GM21786 (cell line): ENCODE measurements at regions not wholly inside any gene's neighbourhood (a gene's known extent, or its start where the extent isn't known, plus 50 kb on each side); places are given as distances from the start of the nearest gene placed in this dataset.

Source experiments
- ATAC-seq: cut with Tn5 transposase; IDR thresholded peaks from one replicate; pipeline ENCODE4 v1.9.1; 2021; ENCODE audit not compliant: unreplicated experiment

DNA sequence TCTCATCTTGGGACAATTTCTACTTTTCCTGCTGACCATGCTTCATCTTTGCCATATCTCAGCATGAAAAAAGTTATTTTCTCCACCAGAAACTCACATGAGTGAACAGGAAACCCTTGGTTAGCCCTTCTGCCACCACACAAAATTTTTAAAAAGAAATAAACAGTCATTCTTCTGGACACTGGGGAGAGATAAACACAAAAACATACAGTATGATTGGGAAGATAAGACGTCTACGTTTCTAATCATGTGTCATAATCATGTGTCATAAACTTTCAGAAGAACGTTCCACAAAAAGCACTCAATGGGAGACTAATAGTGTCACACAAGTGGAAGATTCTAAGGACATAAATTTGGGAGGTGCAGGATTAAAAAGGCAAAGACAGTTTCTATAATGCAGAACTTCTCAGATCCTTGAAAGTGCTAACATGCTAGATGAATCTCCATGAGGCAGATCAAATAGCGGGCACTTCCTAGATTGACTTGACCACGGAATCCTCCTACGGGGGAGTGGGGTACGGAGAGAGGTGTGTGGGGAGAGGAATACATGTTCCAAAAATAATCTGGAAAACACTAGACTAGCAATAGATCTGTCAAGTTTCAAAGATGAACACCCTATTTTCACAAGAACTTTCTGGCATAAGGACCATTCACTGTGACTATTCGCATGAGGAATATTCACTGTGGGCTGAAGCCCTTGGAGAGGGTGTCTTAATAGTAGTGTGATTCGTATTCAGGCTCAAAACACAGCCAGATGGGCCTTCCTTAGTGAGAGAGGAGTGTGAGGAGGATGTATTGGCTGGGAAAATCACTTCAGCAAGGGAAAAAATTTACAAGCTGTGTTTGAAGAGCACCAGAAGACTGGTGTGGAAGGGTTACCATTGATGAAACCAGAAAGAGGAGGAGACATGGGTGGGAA, 206.7 kb downstream of the SETD4 start:
- no peak for ATAC-seq

DNA sequence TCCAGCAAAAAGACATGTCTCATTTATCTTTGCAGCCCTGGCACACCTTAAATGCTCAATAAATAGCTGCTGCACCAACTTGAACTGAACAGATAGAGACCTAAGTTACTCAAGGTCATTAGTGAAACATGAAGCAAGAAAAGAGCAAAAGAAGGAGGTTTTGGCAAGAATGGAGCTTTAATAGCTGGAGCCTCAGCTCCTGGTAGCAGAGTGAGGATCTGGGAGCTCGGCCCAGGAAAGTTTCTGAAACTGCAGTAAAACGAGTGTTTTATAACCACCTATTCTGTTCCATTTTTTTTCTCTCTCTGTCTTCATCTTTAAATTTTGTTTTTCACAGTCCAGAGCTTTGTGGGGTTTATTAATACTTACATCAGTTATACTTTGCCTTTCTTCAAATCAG, 207.5 kb downstream of the SETD4 start:
- ATAC-seq = no peak

DNA sequence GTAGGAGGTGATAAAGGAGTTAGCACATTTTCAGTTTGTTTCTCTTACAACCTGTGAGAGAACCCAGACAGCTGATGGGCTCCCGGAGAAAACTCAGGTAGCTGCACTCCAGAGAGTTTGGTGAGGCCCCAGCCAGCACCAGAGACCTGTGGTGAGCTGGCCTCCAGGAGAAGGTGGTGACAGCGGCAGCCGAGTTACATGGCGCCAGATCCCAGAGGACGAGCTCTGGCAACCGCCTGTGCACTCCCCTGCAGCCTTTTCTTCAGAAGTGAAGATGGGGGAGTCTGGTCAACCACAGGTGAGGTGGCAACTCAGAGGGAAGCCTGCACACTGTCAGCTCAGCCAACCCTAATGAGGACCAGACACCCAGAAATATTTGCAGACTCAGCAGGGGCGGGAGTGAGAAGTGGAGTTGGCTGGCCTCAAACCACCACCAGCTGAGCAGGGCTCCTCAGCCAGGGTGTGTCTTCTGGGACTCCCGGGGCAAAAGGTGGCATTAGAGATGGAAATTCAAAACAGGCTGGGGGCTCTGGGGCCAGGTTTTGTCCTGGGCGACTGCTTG, 209.7 kb downstream of the SETD4 start:
- no peak for ATAC-seq

DNA sequence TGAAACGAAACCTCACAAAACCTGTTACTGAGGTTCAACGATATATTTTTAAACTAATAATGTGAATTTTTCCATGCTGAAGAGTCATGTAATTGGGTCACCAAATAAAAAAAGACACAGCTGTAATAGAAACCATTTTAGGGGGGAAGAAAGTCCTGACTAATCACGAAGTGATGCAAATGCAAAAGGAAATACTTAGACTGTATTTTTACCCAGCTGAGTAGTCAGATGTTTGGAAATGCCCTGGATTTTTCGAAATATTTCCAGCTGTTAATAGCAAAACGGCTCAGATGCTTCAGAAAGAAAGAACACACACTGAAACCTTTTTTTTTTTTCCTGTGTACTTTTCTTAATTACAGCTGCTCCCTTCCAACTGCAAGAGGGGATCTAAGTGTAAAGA, 210.3 kb downstream of the SETD4 start:
- no peak for ATAC-seq

DNA sequence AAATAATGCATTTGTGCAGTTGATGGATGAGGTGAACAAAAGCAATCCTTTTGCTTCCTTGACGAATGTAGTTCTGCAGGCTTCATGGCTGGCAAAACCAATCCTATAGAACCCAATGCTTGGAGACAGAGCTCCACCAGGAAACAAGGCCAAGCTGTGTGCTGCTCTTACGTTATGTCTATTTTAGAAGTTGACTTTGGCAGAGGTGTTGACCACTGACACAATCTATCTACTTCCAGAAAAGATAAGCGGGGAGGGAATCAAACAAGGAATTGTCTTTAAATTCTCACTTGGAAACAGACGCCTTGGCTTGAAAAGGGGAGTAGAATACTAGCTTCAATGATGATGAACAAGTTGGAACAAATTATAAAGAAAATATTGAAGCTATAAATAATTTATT, 211.2 kb downstream of the SETD4 start:
- no peak for ATAC-seq

DNA sequence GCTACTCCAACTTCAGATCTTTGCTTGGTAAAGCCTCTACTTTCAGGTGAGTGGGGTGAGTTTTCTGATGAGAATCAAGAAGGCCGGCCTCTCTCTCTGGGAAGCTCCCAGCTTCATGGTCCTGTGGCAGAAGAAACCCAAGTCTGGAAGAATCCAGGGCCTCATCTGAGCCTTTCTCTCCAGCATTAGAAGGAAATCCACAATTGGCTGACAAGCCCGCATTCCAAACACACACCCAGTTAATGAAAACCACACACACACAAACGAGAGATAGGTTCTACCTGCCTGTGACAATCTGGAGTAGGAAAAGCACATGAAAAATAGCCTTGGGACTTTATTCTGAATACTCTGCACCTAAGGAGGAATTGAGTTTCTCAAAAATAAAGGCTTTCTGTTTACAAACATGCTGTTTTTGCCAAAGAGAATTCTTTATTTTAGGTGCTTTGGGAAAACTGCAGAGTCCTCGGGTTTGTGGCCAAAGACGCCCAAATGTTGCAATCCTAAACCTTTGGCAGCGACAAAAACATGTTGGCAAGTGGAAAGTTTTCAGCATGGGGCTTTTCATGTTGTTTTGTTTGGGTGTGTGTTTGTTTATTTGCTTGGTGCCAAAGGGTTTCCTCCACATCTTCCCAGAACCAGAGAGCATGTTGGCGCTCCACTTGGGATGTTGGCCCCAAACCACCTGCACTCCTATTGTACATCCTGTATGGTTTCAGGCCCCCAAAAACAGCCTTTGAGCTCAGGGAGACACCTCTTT, 216.2 kb downstream of the SETD4 start:
- ATAC-seq = no peak

DNA sequence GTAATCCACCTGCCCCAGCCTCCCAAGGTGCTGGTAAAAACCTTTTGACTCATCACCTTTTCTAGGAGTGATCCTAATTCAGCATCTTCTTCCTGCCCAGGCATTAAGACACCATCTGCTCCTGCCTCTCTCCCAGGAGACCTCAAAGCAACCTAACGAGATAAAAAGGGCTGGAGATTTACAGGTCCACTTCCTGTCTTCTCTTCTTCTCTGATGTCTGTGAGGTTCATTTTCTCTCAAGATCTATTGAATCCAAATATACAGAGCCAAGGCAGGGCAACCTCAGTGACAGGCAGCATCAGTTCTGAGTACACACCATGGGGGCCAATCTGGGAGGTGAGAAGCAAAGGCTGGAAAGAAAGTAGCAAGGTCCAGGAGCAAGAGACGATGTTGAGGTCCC, 219.4 kb downstream of the SETD4 start:
- ATAC-seq = no peak

DNA sequence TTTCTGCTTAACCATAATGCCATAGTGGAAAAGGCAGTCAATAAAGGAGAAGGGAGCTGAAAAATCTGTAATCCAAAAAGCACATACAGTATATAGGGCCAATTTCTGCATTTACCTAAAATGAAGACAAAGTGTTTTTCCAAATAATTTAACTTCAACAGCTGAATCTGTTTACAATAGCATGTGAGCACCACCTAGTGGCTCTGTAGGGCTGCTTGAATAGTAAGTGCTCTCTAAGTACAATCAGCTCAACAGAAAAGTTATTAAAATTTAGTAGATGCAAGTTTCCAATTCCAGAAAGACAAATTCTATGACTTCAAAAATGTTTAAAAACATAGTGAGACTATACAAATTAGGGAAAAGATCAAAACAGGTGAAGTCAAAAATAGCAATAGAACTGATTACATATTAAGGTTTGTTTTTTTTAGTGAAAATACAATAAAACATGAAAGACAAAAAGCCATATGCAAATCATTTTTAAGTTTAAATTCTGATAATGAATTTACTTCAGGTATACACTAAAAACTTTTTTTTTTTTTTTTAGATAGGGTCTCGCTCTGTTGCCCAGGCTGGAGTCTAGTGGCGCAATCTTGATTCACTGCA, 220.0 kb downstream of the SETD4 start:
- ATAC-seq = no peak

DNA sequence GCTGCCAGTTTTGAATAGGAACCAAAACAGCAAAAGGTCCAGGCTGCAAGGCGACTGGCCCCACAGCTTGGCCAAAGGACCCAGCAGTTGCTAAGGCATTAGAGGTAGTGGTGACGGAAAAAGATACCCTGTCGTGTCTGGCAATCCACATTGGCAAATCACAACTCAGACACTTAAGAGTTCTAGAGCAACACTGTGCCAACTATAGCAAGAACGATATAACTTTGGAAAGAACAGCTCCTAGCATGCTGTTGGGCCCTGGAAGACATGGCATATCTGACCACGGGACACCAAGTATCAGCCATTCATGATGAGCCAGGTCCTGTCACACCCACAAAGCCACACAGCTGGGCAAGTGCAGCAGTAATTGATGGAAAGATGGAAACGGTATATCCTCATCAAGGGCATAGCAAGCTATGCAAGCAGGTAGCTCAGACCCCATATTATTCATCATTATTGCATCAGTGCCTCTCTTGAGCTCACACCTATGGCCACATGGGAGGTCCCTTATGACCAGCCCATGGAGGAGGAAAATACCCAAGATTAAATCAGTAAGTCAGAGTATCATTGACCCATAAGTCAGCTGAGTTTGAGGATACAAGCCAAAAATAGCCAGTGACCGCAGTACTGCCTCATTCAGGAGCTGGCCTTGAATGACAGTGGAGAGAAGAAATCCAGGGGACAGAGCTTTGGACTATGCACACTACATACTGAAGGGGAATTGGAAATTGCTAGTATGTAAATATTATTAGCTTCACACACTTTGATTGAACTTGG, 221.2 kb downstream of the SETD4 start:
- no peak for ATAC-seq

DNA sequence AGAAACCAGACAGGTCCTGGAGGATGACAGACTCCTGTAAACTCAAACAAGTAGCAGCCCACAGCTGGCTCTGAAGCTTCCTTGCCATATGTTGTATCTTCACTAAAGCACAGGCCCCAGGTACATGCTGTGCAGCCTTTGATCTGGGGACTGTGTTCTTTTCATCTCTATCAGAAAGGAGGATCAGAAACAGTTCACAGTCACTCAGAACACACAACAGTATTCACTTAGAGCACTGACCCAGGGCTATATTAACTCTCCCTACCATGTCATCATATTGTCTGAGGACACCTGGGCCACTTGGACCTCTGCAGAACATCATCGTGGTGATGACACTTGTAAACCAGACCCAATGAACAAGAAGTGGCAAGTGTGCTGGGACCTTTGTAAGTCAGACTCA, 222.0 kb downstream of the SETD4 start:
- ATAC-seq = no peak

DNA sequence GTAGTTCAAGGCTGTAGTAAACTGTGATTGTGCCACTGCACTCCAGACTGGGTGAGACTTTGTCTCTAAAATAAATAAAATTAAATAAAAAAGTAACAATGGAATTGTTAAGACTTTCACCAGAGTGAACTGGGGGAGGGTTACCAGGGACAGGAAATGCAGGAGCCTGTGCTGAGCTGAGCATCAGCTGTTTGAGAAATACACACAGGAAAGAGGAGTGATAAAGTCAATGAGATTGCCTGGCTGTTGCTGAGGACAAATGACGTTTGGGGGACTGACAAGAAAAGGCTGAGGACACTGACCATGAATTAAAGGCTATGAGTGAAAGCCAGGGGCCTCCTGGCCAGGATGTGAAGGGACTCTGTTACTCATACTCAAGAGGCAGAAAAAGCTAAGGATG, 226.3 kb downstream of the SETD4 start:
- no peak for ATAC-seq

DNA sequence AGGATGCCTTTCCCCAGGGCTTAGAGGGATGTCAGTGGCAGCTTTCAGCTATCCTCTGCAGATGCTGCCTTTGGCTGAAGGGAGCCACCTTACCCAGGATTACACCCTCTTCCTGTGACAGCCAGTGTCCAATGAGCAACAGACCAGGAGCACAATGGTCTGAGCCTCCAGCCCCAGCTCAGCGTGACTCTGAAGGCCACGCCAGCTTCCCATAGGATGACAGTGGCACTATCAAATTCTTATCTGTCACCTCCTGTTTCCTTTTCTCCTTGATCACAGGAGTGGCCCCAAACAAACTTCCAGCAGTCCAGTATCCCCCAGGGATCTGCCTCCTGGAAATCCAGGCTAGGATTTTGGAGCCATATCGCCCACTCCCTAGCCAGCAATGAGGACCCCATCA, 226.9 kb downstream of the SETD4 start:
- ATAC-seq = no peak

DNA sequence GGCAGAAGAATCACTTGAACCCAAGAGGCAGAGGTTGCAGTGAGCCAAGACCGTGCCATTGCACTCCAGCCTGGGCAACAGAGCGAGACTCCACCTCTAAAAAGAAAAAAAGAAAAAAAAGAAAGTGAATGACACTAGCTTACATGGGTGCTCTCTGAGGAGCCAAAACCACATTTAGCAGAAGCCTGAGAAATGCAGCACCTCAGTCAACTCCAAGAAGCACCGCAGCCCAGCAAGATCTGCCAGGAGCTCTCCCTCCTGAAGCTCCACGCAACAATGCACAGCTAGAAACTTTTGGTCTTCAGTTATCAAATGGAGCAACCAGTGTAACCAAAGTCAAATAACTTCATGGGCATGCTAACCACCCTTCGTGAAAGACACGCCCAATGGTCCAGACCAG, 229.1 kb downstream of the SETD4 start:
- no peak for ATAC-seq

DNA sequence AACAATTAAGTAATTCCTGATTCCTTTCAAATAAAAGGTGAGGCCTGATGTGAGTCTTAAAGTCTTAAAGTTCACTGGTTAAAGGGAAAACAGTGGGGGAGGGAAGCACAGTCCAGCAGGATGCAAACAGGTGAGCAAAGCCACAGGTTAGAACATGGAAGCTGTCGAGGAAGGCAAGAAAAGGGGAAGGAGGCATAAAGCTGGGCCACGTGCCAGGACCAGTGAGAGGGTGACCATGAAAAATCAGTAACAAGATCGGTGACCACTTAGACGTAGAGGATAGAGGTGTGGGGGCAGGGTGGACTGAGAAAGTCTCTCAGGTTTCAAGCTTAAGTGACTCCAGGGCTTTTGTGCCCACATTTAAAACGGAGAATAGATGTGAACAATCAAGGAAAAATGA, 231.3 kb downstream of the SETD4 start:
- ATAC-seq = no peak

DNA sequence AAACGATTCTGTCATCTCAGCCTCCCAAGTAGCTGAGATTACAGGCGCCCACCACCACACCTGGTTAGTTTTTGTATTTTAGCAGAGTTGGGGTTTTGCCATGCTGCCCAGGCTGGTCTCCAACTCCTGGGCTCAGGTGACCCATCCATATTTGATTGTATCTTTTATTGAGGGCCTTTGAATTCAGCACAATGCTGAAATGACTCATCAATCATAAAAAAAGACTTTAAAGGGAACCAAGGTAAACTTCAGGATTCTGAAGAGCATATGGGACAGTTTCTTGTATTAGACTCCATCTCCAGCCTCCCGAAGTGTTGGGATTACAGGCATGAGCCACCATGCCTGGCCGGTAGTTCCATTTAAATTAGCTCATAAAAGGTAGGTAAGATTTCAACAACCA, 232.2 kb downstream of the SETD4 start:
- no peak for ATAC-seq

DNA sequence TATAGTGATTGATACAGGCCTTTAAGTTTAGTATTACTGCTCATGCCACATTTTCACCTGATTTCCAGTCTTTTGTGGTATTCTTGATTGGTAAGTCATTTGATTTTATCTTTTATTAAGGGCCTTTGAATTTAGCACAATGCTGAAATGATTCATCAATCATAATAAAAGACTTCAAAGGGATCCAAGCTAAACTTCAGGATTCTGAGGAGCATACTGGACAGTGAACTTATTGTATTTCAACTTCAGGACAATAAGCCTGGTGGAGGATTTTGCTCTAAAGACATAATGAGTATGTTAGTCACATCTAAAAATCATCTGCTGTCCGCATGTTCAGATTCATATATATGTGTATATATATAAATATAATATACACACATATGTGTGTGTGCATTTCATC, 233.3 kb downstream of the SETD4 start:
- ATAC-seq = no peak

DNA sequence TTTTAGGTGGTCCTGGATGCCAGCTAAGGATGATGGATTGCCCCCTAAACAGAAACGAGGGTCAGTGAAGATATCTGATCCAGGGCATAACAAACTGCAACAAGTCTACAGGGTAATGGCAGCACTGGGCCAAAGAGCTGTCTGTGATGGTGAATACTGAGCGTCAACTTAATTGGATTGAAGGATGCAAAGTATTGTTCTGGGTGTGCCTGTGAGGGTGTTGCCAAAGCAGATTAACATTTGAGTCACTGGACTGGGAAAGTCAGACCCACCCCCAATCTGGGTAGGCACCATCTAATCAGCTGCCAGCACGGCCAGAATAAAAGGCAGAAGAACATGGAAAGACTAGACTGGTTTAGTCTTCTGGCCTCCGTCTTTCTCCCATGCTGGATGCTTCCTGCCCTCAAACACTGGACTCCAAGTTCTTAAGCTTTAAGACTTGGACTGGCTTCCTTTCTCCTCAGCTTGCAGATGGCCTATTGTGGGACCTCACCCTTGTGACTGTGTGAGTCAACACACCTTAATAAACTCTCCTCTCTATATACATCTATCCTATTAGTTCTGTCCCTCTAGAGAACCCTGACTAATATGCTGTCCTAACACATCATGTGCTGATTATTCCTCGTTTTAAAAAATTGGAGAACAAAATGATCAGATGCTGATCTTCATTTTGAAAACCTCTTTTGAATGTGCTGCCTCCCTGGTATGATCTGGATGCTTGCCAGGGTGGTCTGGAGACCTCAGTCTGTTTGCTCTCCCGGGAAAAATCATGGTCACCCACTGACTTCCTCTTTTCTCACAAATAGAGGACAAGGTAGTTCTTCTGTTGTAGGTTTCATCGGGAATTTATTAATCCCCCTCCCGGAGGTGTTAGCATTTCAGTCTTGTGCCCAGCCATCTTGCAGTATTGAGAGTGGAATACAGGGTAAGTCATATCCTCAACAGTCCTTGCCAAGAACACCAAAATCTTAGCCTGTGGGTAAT, 234.7 kb downstream of the SETD4 start:
- ATAC-seq = no peak

DNA sequence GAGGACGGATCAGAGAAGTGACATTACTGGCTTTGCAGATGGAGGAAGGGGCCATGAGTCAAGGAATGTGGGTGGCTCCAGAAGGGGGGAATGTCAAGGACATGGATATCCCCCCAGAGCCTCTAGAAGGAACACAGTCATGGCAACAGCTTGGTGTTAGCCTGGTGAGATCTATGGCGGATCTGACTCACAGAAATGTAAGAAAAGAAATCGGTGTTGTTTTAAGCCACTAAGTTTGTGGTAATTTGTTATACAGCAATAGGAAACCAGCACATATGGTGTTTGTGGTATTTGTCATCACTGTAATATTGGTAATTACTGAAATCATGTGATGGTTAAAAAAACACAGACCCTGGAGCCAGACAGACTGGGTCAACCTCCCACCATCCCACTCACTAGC, 236.2 kb downstream of the SETD4 start:
- no peak for ATAC-seq

DNA sequence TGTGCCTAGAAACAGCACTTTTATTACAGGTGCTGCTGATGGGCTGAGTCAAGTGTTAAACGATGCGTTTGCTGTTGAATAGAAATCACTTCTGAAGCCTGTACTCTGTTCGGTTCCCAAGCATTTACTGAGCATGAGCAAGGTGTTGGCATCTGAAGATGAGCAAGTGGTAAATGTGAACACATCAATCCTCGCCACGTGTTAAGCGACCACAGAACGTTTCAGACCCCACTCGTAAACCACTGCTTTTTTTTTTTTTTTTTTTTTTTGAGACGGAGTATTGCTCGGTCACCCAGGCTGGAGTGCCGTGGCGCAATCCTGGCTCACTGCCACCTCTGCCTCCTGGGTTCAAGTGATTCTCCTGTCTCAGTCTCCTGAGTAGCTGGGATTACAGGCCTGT, 241.2 kb downstream of the SETD4 start:
- no peak for ATAC-seq

DNA sequence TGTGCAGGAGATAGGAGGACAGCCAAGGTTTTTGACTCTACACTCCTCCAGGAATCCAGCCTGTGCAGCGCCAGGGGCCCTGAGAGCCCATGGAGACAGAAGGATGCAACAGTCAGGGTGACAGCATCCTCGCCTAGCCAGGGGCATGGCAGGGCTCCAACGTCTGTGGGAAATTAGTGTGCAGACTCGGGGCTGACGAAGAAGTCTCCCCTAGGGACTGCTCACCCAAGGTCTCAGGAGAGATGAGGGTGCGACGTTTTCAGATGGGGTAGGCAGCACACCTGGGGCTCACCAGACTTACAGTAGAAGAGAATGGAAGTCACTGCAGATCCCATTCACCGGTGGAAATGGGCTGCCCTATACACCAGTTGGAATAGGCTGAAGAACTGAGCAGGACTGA, 241.7 kb downstream of the SETD4 start:
- no peak for ATAC-seq
